Renal cortical epithelial cell (primary cell): ENCODE measurements at regions not wholly inside any gene's neighbourhood (a gene's known extent, or its start where the extent isn't known, plus 50 kb on each side); places are given as distances from the start of the nearest gene placed in this dataset.
"Not testable (repeated sequence)": the region's sequence is repeated elsewhere in the genome, so short reads cannot be mapped to it uniquely, and the experiment has no call there.

Source experiments
- DNase-seq: peaks from one replicate; pipeline ENCODE4 v3.0.0-alpha.2; 2011; ENCODE audit warnings: low read depth

- no peak for DNase-seq
Observed at GRCh38 chr5:174436750-174437149, 287.6 kb upstream of the MSX2 start.

DNA sequence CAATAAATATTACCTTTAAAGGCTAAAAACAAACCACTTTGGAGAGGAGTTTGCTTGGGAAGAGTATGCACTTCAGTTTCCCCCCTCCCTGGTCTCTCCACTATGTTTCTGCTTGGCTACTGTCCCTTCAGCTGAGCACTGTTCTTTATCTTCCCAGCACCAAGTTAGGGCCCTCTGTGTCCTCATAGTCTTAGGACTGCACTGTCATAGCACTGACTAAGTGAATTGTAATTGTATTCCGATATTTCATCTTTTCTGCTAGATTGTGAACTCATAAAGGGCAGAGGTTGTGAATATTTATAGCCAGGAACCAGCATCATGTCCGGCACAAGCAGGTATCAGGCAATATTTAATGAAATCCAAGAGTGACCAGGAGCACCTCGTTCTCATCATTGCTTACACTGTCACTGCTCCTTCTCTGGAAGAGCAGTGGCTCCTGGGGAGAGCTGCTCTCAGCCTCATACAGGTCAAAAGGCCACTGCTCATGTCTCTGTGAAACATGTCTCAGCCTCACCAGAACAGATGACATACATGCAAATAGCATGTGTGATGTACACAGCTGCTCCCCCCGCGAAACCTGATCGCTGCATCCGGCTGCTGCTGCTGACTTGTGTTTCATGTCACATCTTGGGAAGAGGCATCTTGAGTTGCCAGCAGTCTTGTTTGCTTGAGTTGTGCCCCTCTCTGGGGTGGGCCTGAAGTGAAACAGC is 279.7 kb upstream of the MSX2 start:
- DNase-seq = no peak

DNA sequence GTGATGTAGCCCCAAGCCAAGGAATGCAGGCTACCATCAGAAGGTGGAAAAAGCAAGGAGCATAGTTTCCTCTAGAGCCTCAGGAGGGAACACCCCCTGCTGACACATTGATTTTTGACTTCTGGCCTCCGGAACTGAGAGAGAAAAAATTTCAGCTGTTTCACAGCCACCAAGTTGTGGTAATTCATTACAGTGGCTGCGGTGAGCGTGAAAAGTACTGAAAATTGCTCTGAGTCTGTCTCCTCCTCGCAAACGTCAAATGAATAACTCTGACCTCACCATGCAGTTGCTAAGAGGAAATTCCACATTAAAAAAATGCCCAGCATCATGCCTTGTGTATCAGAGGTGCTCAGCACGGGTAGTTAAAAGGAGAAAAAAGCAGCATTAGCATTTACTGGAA is 277.9 kb upstream of the MSX2 start:
- no peak for DNase-seq

DNA sequence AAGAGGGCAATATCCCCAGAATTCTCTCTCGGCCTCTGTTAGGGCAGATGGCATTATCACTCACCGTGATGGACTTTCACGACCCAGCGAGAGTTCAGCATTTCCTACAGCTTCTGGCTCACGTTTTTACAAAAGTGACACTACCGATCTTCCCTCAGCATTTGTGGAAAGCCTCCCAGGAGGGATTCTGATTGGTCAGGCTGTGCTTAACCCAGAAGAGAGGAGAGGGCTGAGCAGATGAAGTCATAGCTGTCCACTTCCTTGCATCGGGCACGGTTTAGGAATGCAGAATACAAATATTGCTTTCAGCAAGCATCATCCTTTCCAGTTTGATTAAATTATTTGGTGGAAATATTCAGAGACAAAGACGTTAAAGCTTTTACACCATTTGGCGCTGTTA is 277.4 kb upstream of the MSX2 start:
- no peak for DNase-seq

DNA sequence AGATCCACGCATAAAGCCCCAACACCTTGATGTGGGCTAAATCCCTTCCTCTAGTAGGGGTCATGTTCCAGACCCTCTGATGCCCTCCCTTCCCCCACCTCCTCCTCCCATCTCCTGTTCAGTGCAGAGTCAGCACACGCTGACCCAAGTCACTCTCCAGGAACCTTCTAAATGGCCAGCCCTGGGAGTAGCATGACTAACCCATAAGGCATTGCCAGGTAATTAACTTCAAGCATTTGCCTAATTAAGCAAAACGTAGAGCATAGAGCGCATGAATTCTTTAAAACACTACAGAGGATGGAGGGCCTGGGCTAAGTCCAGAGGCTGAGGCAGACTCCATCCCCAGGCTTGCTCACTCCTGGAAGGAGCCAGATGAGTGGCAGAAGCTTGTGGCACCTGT is 276.3 kb upstream of the MSX2 start:
- no peak for DNase-seq

DNA sequence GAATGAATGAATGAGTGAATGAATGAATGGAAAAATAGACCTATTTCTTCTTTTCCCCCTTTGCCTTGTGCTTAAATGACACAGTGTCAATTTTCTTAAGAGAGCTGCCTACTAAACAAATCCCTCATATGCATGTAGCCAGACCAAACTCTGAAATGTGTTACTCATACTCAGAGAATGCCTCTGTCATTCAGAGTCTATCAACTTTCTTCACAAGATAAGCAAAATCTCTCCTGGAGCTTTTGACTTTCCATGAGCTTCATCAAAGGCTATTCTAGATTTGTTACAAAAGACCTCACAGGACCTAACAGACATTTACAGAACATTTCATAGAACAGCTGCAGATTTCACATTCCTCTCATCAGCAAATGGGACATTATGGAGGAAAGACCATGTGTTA is 275.7 kb upstream of the MSX2 start:
- no peak for DNase-seq

DNA sequence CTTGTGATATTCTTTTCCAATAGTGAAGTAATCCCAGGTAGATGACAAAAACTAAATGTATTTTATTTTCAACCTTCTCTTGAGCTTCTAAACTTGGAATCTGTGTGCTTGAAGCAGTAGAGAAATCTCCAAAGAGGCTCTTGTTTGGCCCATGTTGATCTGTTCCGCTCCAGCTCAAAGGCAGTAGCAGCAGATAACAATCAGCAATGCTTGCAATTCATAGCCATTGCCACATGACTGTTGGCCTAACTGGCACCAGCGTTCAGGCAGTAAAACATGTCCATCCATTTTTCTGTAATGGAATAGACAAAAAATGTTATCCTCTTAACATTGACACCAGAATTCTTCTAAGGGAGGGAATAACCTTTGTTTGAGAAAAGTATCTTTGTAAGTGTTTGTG is 270.7 kb upstream of the MSX2 start:
- no peak for DNase-seq

- no peak for DNase-seq
Observed at GRCh38 chr5:174454464-174454863, 269.9 kb upstream of the MSX2 start.

- no peak for DNase-seq
Observed at GRCh38 chr5:174454890-174455289, 269.5 kb upstream of the MSX2 start.

- DNase-seq = no peak
Observed at GRCh38 chr5:174455301-174455700, 269.1 kb upstream of the MSX2 start.

DNA sequence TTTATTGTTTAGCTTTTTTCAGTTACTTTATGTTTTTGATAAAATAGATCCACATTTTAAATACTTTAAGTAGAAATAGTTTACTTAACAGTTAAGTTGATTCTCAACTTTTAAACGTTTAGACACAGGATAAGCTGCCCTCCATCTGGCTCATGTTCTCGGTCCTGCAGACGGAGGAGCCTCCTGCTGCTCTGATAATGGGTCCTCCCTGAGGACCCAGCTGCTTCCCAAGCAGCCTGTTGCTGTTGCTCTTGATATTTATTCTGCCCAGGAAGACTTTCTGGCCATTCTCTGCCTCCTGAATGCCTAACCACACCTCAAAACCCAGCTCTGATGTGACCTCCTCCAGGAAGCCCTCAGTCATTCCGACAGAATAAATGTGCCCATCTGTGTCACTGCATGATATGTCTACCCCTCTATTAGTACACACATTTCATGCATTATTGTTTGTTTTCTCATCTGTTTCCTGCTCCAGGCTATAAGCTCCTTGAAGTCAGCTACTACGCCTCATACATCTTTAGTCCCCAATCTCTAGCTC is 267.2 kb upstream of the MSX2 start:
- DNase-seq = no peak

- no peak for DNase-seq
Observed at GRCh38 chr5:174459071-174459702, 265.2 kb upstream of the MSX2 start.

GRCh38 chr5:174459832-174460448 is 264.4 kb upstream of the MSX2 start:
- no peak for DNase-seq

DNA sequence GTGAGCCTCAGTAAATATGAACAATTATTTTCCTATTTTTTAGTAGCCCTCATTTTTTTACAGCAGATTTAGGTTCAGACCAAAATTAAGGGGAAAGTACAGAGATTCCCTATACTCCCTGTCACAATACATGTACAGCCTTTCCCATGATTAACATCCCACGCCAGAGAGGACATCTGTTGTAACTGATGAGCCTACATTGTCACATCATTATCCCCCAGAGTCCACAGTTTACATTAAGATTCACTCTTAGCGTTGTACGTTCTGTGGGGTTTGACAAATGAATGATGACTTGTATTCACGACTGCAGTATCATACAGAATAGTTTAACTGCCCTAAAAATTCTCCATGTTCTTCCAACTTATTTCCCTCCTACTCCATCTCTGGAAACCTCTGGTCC is 262.3 kb upstream of the MSX2 start:
- no peak for DNase-seq

- DNase-seq = no peak
Observed at GRCh38 chr5:174464504-174465165, 259.7 kb upstream of the MSX2 start.

- DNase-seq = not testable (repeated sequence)
Observed at GRCh38 chr5:174471528-174471927, 252.9 kb upstream of the MSX2 start.

GRCh38 chr5:174472956-174473355 is 251.4 kb upstream of the MSX2 start:
- no peak for DNase-seq

GRCh38 chr5:174476001-174476400 is 248.4 kb upstream of the MSX2 start:
- not testable (repeated sequence) for DNase-seq

DNA sequence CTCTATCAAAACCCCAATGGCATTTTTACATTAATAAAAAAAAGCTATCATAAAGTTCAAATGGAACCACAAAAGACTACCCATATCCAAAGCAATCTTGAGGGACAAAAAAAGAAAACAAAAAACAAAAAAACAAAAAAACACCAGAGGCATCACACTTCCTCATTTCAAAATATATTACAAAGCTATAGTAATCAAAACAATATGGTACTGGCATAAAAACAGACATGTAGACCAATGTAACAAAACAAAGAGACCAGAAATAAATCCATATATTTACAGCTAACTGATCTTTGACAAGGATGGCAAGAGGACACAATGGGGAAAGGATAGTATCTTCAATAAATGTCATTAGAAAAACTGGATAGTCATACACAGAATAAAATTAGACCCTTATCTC is 245.1 kb upstream of the MSX2 start:
- DNase-seq = no peak

GRCh38 chr5:174481737-174482136 is 242.6 kb upstream of the MSX2 start:
- DNase-seq = no peak

DNA sequence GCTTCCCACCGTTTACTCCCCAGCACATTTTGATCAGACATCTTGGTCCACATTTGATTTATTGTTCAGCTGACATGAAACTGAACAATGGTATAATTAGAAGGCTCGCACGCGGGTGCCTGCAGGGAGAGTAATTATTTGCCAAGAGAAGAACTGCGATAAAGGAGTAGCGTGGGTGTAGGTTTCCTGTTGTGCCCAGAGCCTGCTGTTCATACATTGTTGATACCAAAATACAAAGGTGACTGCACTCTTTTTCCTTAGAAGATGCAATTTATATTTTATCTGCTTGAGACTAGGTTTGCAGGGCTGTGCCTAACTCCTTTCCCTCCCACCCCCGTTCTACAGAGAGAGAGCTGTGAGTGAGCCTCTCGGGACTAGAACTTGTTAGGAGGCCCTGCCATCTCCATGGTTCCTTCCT is 241.8 kb upstream of the MSX2 start:
- DNase-seq = no peak

DNA sequence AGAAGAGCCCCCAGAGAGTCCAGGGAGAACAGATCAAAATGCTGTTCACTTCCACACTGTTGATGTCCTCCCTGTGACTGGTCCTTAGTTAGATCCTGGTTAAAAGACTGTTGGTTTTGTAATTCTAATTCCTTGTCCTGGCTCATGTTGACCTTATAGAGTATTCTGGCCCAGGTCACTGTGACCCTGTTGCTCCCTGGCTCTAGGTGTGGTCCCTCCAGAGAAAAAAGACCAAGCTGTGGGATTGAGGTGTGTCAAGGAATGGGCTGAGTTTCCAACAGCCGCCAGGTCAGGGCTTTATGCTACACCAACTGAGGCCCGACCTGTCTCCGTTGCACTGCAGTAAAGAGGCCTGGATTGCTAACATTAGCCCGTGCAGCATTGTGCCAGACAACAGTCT is 241.0 kb upstream of the MSX2 start:
- DNase-seq = no peak

DNA sequence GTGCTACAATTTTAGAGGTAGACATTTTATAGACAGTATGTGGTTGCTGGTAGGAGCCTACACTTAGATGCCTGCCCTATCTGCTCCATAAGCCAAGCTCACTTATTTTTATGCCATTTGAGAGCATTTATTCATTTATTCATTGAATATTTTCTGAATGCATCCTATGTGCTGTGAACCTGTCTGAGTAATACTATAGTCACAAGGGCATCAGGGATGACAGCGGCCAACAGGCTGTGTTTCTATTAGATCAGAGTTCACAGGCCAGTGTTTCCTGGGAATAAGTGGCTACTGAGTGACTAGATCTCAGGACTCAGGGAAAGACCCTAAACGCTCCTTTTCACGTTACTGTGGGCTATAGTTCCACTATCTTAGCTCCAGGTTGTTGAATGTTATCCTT is 235.2 kb upstream of the MSX2 start:
- DNase-seq = no peak
